ENCODE measurements at regions not wholly inside any gene's neighbourhood (a gene's known extent, or its start where the extent isn't known, plus 50 kb on each side); places are given as distances from the start of the nearest gene placed in this dataset.

- no peak overlapping the region for H3K4me3 Mint-ChIP-seq (ENCODE audit: low read depth)
- H3K27me3 Mint-ChIP-seq: no peaks in the 10 kb centered on the region
- H3K9me3 Mint-ChIP-seq (ENCODE audit: low read depth): peaks cover 20% of the 10 kb centered on the region
- no peak for TF ChIP-seq CTCF (IDR thresholded peaks at IDR 0.05; ENCODE audit: unreplicated experiment)
- no peak for DNase-seq (ENCODE audit: low spot score, unreplicated experiment)
- peaks cover 16% of the 10 kb centered on the region for H3K4me1 Mint-ChIP-seq (ENCODE audit: low read depth)
- no peaks in the 10 kb centered on the region for H3K36me3 Mint-ChIP-seq (ENCODE audit: insufficient read depth)
- no peak overlapping the region for H3K27ac Mint-ChIP-seq
Measured at GRCh38 chrX:69554321-69554947, 50.3 kb downstream of the NALF2 start.

GRCh38 chrX:69555481-69556041, 51.4 kb downstream of the NALF2 start:
- no peaks in the 10 kb centered on the region for H3K27me3 Mint-ChIP-seq
- TF ChIP-seq CTCF (IDR thresholded peaks at IDR 0.05; ENCODE audit: unreplicated experiment): no peak
- no peak overlapping the region for H3K4me3 Mint-ChIP-seq (ENCODE audit: low read depth)
- peak overlapping the region; percentile 88 for H3K27ac Mint-ChIP-seq
- peaks cover 16% of the 10 kb centered on the region for H3K4me1 Mint-ChIP-seq (ENCODE audit: low read depth)
- no peaks in the 10 kb centered on the region for H3K36me3 Mint-ChIP-seq (ENCODE audit: insufficient read depth)
- DNase-seq (ENCODE audit: low spot score, unreplicated experiment): no peak
- H3K9me3 Mint-ChIP-seq (ENCODE audit: low read depth): peaks cover 20% of the 10 kb centered on the region

- Mint-ChIP-seq H3K27ac (peak overlapping the region; percentile 88), H3K9me3 (ENCODE audit: low read depth) (peaks cover 15% of the 10 kb centered on the region)
Measured at GRCh38 chrX:69556060-69557011, 52.2 kb downstream of the NALF2 start.

GRCh38 chrX:69562904-69563578, 52.9 kb upstream of the EDA start:
- Mint-ChIP-seq H3K4me1 (ENCODE audit: low read depth) (peaks cover 6% of the 10 kb centered on the region), H3K27me3 (no peaks in the 10 kb centered on the region), H3K9me3 (ENCODE audit: low read depth) (peaks cover 31% of the 10 kb centered on the region)

More at GRCh38 chrX:69556060-69557011, 52.2 kb downstream of the NALF2 start:
- TF ChIP-seq CTCF (IDR thresholded peaks at IDR 0.05; ENCODE audit: unreplicated experiment): no peak
- H3K4me3 Mint-ChIP-seq (ENCODE audit: low read depth): no peak overlapping the region
- peaks cover 16% of the 10 kb centered on the region for H3K4me1 Mint-ChIP-seq (ENCODE audit: low read depth)
- no peaks in the 10 kb centered on the region for H3K36me3 Mint-ChIP-seq (ENCODE audit: insufficient read depth)
- H3K27me3 Mint-ChIP-seq: no peaks in the 10 kb centered on the region
- DNase-seq (ENCODE audit: low spot score, unreplicated experiment): no peak

More at GRCh38 chrX:69562904-69563578, 52.9 kb upstream of the EDA start:
- Mint-ChIP-seq H3K36me3 (ENCODE audit: insufficient read depth) (no peaks in the 10 kb centered on the region), H3K27ac (no peak overlapping the region), H3K4me3 (ENCODE audit: low read depth) (no peak overlapping the region)
- no peak for DNase-seq (ENCODE audit: low spot score, unreplicated experiment)
- no peak for TF ChIP-seq CTCF (IDR thresholded peaks at IDR 0.05; ENCODE audit: unreplicated experiment)

All from progenitor cell of endocrine pancreas (in vitro differentiated cells).